WTC11 (cell line): ENCODE measurements at regions not wholly inside any gene's neighbourhood (a gene's known extent, or its start where the extent isn't known, plus 50 kb on each side); places are given as distances from the start of the nearest gene placed in this dataset.

Source experiments
- ATAC-seq: fragments of 200-7000 bp; cut with Tn5 transposase; 2 replicates; pipeline ENCODE4 v1.10.0; 2021; ENCODE audit warnings: mild to moderate bottlenecking, moderate library complexity
- CTCF ChIA-PET: fragments of 300-600 bp; sonication (Branson Sonifier 250); formaldehyde crosslinking; loops from one replicate; lab custom pipeline; 2021; ENCODE audit warnings: antibody characterized with exemption; lab: Charles Lee
- POLR2A ChIA-PET: fragments of 350-600 bp; sonication (Branson Sonifier 250); formaldehyde crosslinking; loops from one replicate; lab custom pipeline; 2021; ENCODE audit warnings: antibody characterized with exemption; lab: Charles Lee
- DNase-seq: peaks from one replicate; pipeline ENCODE4 v3.0.0; 2021; ENCODE audit warnings: low spot score
- H3K27ac Mint-ChIP-seq: 2 replicates; pipeline ENCODE4 v1.8.0; 2021; ENCODE audit warnings: mixed read lengths
- H3K27me3 Mint-ChIP-seq: 2 replicates; pipeline ENCODE4 v1.8.0; 2021; ENCODE audit warnings: low read depth, mild to moderate bottlenecking, moderate library complexity, mixed read lengths
- H3K36me3 Mint-ChIP-seq: 2 replicates; pipeline ENCODE4 v1.8.0; 2021; ENCODE audit warnings: mixed read lengths
- H3K4me1 Mint-ChIP-seq: 2 replicates; pipeline ENCODE4 v1.8.0; 2022; ENCODE audit warnings: mixed read lengths
- H3K4me3 Mint-ChIP-seq: 2 replicates; pipeline ENCODE4 v1.8.0; 2021; ENCODE audit warnings: mild to moderate bottlenecking, moderate library complexity, mixed read lengths
- H3K9me3 Mint-ChIP-seq: 2 replicates; pipeline ENCODE4 v1.8.0; 2021; ENCODE audit warnings: mixed read lengths
- ATF1 ChIP-seq: sonication (generic); formaldehyde crosslinking; IDR thresholded peaks from 2 replicates; pipeline ENCODE4 v1.8.1; 2023; ENCODE audit warnings: mild to moderate bottlenecking, moderate library complexity, missing genetic modification reagents
- CREB1 ChIP-seq: sonication (generic); formaldehyde crosslinking; IDR thresholded peaks from 2 replicates; pipeline ENCODE4 v1.8.0; 2023; ENCODE audit warnings: mild to moderate bottlenecking, missing genetic modification reagents
- CTCF ChIP-seq: fragments of 200-600 bp; IDR thresholded peaks from 2 replicates; pipeline ENCODE4 v1.8.0; 2022; ENCODE audit warnings: antibody characterized with exemption
- E2F1 ChIP-seq: sonication (generic); formaldehyde crosslinking; IDR thresholded peaks from 2 replicates; pipeline ENCODE4 v1.8.0; 2022; ENCODE audit warnings: mild to moderate bottlenecking, missing genetic modification reagents
- FOXJ3 ChIP-seq: sonication (generic); formaldehyde crosslinking; IDR thresholded peaks from 2 replicates; pipeline ENCODE4 v1.9.0; 2021; ENCODE audit warnings: missing genetic modification reagents, mild to moderate bottlenecking, borderline replicate concordance
- FOXP4 ChIP-seq: sonication (generic); formaldehyde crosslinking; IDR thresholded peaks from 2 replicates; pipeline ENCODE4 v1.8.0; 2022; ENCODE audit warnings: mild to moderate bottlenecking, missing genetic modification reagents
- GABPB1 ChIP-seq: sonication (generic); formaldehyde crosslinking; IDR thresholded peaks from 2 replicates; pipeline ENCODE4 v1.8.1; 2023; ENCODE audit warnings: mild to moderate bottlenecking, missing genetic modification reagents
- MAX ChIP-seq: sonication (generic); formaldehyde crosslinking; IDR thresholded peaks from 2 replicates; pipeline ENCODE4 v1.8.0; 2022; ENCODE audit warnings: mild to moderate bottlenecking, missing genetic modification reagents
- MLX ChIP-seq: sonication (generic); formaldehyde crosslinking; IDR thresholded peaks from 2 replicates; pipeline ENCODE4 v1.8.1; 2023; ENCODE audit warnings: mild to moderate bottlenecking, missing genetic modification reagents, moderate library complexity
- NR1H2 ChIP-seq: sonication (generic); formaldehyde crosslinking; IDR thresholded peaks from 2 replicates; pipeline ENCODE4 v1.9.0; 2021; ENCODE audit warnings: mild to moderate bottlenecking, moderate library complexity, missing genetic modification reagents
- NR2C2 ChIP-seq: sonication (generic); formaldehyde crosslinking; IDR thresholded peaks from 2 replicates; pipeline ENCODE4 v1.8.0; 2022; ENCODE audit warnings: mild to moderate bottlenecking, missing genetic modification reagents
- NR3C1 ChIP-seq: sonication (generic); formaldehyde crosslinking; conservative IDR thresholded peaks from 2 replicates; pipeline ENCODE4 v1.8.1; 2023; ENCODE audit warnings: low read depth, mild to moderate bottlenecking, missing genetic modification reagents
- PRDM15 ChIP-seq: sonication (generic); formaldehyde crosslinking; IDR thresholded peaks from 2 replicates; pipeline ENCODE4 v1.8.0; 2022; ENCODE audit warnings: missing genetic modification reagents
- SMAD3 ChIP-seq: sonication (generic); formaldehyde crosslinking; IDR thresholded peaks from 2 replicates; pipeline ENCODE4 v1.8.0; 2022; ENCODE audit warnings: missing genetic modification reagents, mild to moderate bottlenecking, borderline replicate concordance
- SMAD4 ChIP-seq: sonication (generic); formaldehyde crosslinking; IDR thresholded peaks from 2 replicates; pipeline ENCODE4 v1.8.0; 2022; ENCODE audit warnings: mild to moderate bottlenecking, missing genetic modification reagents
- SOX15 ChIP-seq: fragments of 250-450 bp; sonication (Bioruptor Pico); IDR thresholded peaks from 2 replicates; pipeline ENCODE4 v1.9.0; 2021; ENCODE audit warnings: mild to moderate bottlenecking
- ZNF138 ChIP-seq: sonication (generic); formaldehyde crosslinking; conservative IDR thresholded peaks from 2 replicates; pipeline ENCODE4 v1.8.1; 2022; ENCODE audit warnings: mild to moderate bottlenecking, moderate library complexity, missing genetic modification reagents
- ZNF512 ChIP-seq: sonication (generic); formaldehyde crosslinking; IDR thresholded peaks from 2 replicates; pipeline ENCODE4 v1.8.1; 2022; ENCODE audit warnings: missing genetic modification reagents, borderline replicate concordance
- ZSCAN18 ChIP-seq: fragments of 250-450 bp; sonication (Bioruptor Pico); IDR thresholded peaks from 2 replicates; pipeline ENCODE4 v2.1.2; 2022; ENCODE audit warnings: mild to moderate bottlenecking, moderate library complexity

GRCh38 chr14:62251237-62251636, 489.0 kb downstream of the SNAPC1 start:
- ATAC-seq (no peak), DNase-seq (no peak)
- Mint-ChIP-seq H3K36me3 (no peaks in the 10 kb centered on the region), H3K27me3 (no peaks in the 10 kb centered on the region), H3K9me3 (peaks cover 5% of the 10 kb centered on the region; the same call in 1 of the 2 replicates), H3K4me3 (no peak overlapping the region), H3K27ac (no peak overlapping the region), H3K4me1 (no peaks in the 10 kb centered on the region)
- ChIA-PET CTCF (no interaction called here), POLR2A (no interaction called here)
- no peak for TF ChIP-seq NR2C2 (CRISPR knock-in tag)
- no peak for TF ChIP-seq ZNF138 (CRISPR knock-in tag)
- no peak for TF ChIP-seq GABPB1 (CRISPR knock-in tag)
- no peak for TF ChIP-seq SMAD3 (CRISPR knock-in tag)
- no peak for TF ChIP-seq ZNF512 (CRISPR knock-in tag)
- no peak for TF ChIP-seq CTCF
- no peak for TF ChIP-seq NR3C1
- no peak for TF ChIP-seq SOX15 (CRISPR knock-in tag)
- TF ChIP-seq MAX (CRISPR knock-in tag): no peak
- TF ChIP-seq E2F1 (CRISPR knock-in tag): no peak

GRCh38 chr14:62253171-62253570, 491.0 kb downstream of the SNAPC1 start:
- Mint-ChIP-seq H3K9me3 (no peaks in the 10 kb centered on the region), H3K4me1 (no peaks in the 10 kb centered on the region), H3K36me3 (no peaks in the 10 kb centered on the region), H3K27me3 (no peaks in the 10 kb centered on the region), H3K4me3 (no peak overlapping the region), H3K27ac (no peak overlapping the region)
- no peak for TF ChIP-seq PRDM15
- no peak for TF ChIP-seq NR1H2 (CRISPR knock-in tag)
- no peak for TF ChIP-seq SMAD3 (CRISPR knock-in tag)
- TF ChIP-seq SOX15 (CRISPR knock-in tag): no peak
- TF ChIP-seq MLX (CRISPR knock-in tag): no peak
- TF ChIP-seq ATF1 (CRISPR knock-in tag): no peak
- no peak for TF ChIP-seq NR3C1
- no peak for TF ChIP-seq SMAD4
- TF ChIP-seq FOXJ3: no peak
- no peak for TF ChIP-seq ZSCAN18 (CRISPR knock-in tag)
- no peak for TF ChIP-seq FOXP4 (CRISPR knock-in tag)
- no peak for TF ChIP-seq CREB1 (CRISPR knock-in tag)
- ATAC-seq: no peak
- POLR2A ChIA-PET: no interaction called here
- CTCF ChIA-PET: no interaction called here
- no peak for DNase-seq
